ENCODE measurements at regions not wholly inside any gene's neighbourhood (a gene's known extent, or its start where the extent isn't known, plus 50 kb on each side); places are given as distances from the start of the nearest gene placed in this dataset.

- no peak overlapping the region for H3K4me3 ChIP-seq (ENCODE audit: low read length)
- no peak for TF ChIP-seq CTCF (conservative IDR thresholded peaks at IDR 0.05; ENCODE audit: low read depth, low read length)
- DNase-seq (ENCODE audit: low read depth), result no peak
These were observed 95.7 kb downstream of the VAPA start for GRCh38 chr18:10009321-10010144.

GRCh38 chr18:10010611-10011015 lies 96.8 kb downstream of the VAPA start:
- peak; percentile 100 for DNase-seq (ENCODE audit: low read depth)
- TF ChIP-seq CTCF (conservative IDR thresholded peaks at IDR 0.05; ENCODE audit: low read depth, low read length), result no peak
- H3K4me3 ChIP-seq (ENCODE audit: low read length), result no peak overlapping the region

- no peak for DNase-seq (ENCODE audit: low read depth)
- TF ChIP-seq CTCF (conservative IDR thresholded peaks at IDR 0.05; ENCODE audit: low read depth, low read length), result no peak
These were observed 97.2 kb downstream of the VAPA start for GRCh38 chr18:10011061-10011460.

GRCh38 chr18:10011751-10012150 lies 97.9 kb downstream of the VAPA start:
- no peak for DNase-seq (ENCODE audit: low read depth)
- H3K4me3 ChIP-seq (ENCODE audit: low read length), result no peak overlapping the region
- TF ChIP-seq CTCF (conservative IDR thresholded peaks at IDR 0.05; ENCODE audit: low read depth, low read length), result no peak

More at GRCh38 chr18:10011061-10011460, 97.2 kb downstream of the VAPA start:
- H3K4me3 ChIP-seq (ENCODE audit: low read length), result no peak overlapping the region

- no peak overlapping the region for H3K4me3 ChIP-seq (ENCODE audit: low read length)
These were observed 98.7 kb downstream of the VAPA start for GRCh38 chr18:10012526-10012925.

GRCh38 chr18:10013621-10014543 lies 100.1 kb downstream of the VAPA start:
- H3K4me3 ChIP-seq (ENCODE audit: low read length), result no peak overlapping the region
- TF ChIP-seq CTCF (conservative IDR thresholded peaks at IDR 0.05; ENCODE audit: low read depth, low read length), result no peak
- DNase-seq (ENCODE audit: low read depth), result no peak

More at GRCh38 chr18:10012526-10012925, 98.7 kb downstream of the VAPA start:
- no peak for TF ChIP-seq CTCF (conservative IDR thresholded peaks at IDR 0.05; ENCODE audit: low read depth, low read length)
- no peak for DNase-seq (ENCODE audit: low read depth)
